IMR-90 (cell line): ENCODE measurements at regions not wholly inside any gene's neighbourhood (a gene's known extent, or its start where the extent isn't known, plus 50 kb on each side); places are given as distances from the start of the nearest gene placed in this dataset.

Source experiments
- ATAC-seq: fragments of 200-7000 bp; cut with Tn5 transposase; 2 replicates; pipeline ENCODE4 v1.9.1; 2020; ENCODE audit warnings: low read depth, mild to moderate bottlenecking, moderate library complexity
- BruUV-seq: library from RNA; stranded (reverse); fragments of 400-500 nt; replicated peaks from 2 replicates; lab custom pipeline; 2021; lab: Mats Ljungman, UMichigan
- CTCF ChIA-PET: fragments of 300-600 bp; formaldehyde crosslinking; extraction: SDS; loops from one replicate; lab custom pipeline; 2021; ENCODE audit warnings: antibody characterized with exemption; lab: Yijun Ruan, JAX
- POLR2A ChIA-PET: fragments of 300-600 bp; sonication (Branson Sonifier 250); formaldehyde crosslinking; loops from one replicate; lab custom pipeline; 2022; ENCODE audit warnings: antibody characterized with exemption; ENCODE audit not compliant: unreplicated experiment; lab: Charles Lee
- DNase-seq: peaks from one replicate; pipeline ENCODE4 v3.0.0; 2013
- H2AFZ ChIP-seq: replicated peaks from 2 replicates; pipeline ENCODE3; 2013; ENCODE audit warnings: low read length, mild to moderate bottlenecking; ENCODE audit not compliant: poor library complexity
- H2AK5ac ChIP-seq: 2 replicates; pipeline ENCODE4 v1.6.1; 2013; ENCODE audit warnings: low read depth, low read length, inconsistent platforms
- H2AK9ac ChIP-seq: replicated peaks from 2 replicates; pipeline ENCODE3; 2013; ENCODE audit warnings: mild to moderate bottlenecking, low read depth, low read length, moderate library complexity; ENCODE audit not compliant: poor library complexity
- H2BK120ac ChIP-seq: 2 replicates; pipeline ENCODE4 v1.6.1; 2013; ENCODE audit warnings: low read depth, low read length, inconsistent platforms
- H2BK15ac ChIP-seq: 3 replicates; pipeline ENCODE4 v1.6.1; 2013; ENCODE audit warnings: low read depth, low read length, inconsistent platforms
- H2BK20ac ChIP-seq: 2 replicates; pipeline ENCODE4 v1.6.1; 2013; ENCODE audit warnings: low read depth, mild to moderate bottlenecking, inconsistent platforms, low read length, moderate library complexity
- H2BK5ac ChIP-seq: 2 replicates; pipeline ENCODE4 v1.6.1; 2013; ENCODE audit warnings: mild to moderate bottlenecking, low read depth, low read length, inconsistent platforms; ENCODE audit not compliant: poor library complexity, severe bottlenecking
- H3K14ac ChIP-seq: replicated peaks from 2 replicates; pipeline ENCODE4 v1.6.1; 2013; ENCODE audit warnings: low read depth, low read length, inconsistent platforms
- H3K18ac ChIP-seq: 2 replicates; pipeline ENCODE4 v1.6.1; 2013; ENCODE audit warnings: low read depth, low read length, control low read depth
- H3K23ac ChIP-seq: 2 replicates; pipeline ENCODE4 v1.6.1; 2013; ENCODE audit warnings: low read depth, low read length, inconsistent platforms
- H3K27ac ChIP-seq: 2 replicates; pipeline ENCODE4 v1.5.1; 2013; ENCODE audit warnings: mild to moderate bottlenecking, control low read depth, low read length; ENCODE audit not compliant: insufficient read depth
- H3K27me3 ChIP-seq: 2 replicates; pipeline ENCODE4 v1.6.1; 2013; ENCODE audit warnings: low read length; ENCODE audit not compliant: control insufficient read depth, insufficient read depth
- H3K36me3 ChIP-seq: 2 replicates; pipeline ENCODE4 v1.6.1; 2013; ENCODE audit warnings: low read length, mixed read lengths; ENCODE audit not compliant: control insufficient read depth, insufficient read depth
- H3K4ac ChIP-seq: 2 replicates; pipeline ENCODE4 v1.6.1; 2013; ENCODE audit warnings: low read depth, low read length, inconsistent platforms
- H3K4me1 ChIP-seq: 2 replicates; pipeline ENCODE4 v1.6.1; 2013; ENCODE audit warnings: low read length, mixed read lengths; ENCODE audit not compliant: control insufficient read depth, insufficient read depth
- H3K4me2 ChIP-seq: 2 replicates; pipeline ENCODE4 v1.6.1; 2013; ENCODE audit warnings: low read depth, mild to moderate bottlenecking, control low read depth, low read length, moderate library complexity
- H3K4me3 ChIP-seq: 2 replicates; pipeline ENCODE4 v1.5.1; 2013; ENCODE audit warnings: low read depth, mild to moderate bottlenecking, control low read depth, low read length, moderate library complexity; ENCODE audit not compliant: insufficient read depth
- H3K56ac ChIP-seq: 2 replicates; pipeline ENCODE4 v1.6.1; 2013; ENCODE audit warnings: low read length, inconsistent platforms; ENCODE audit not compliant: insufficient read depth; ENCODE audit errors: extremely low read depth
- H3K79me1 ChIP-seq, 2 experiments: 2 replicates each; pipeline ENCODE4 v1.6.1; 2013; ENCODE audit warnings: low read length in 2 of 2, inconsistent platforms in 1 of 2, low read depth in 1 of 2
- H3K9ac ChIP-seq: 2 replicates; pipeline ENCODE4 v1.6.1; 2013; ENCODE audit warnings: low read depth, low read length, control low read depth
- H3K9me1 ChIP-seq: 2 replicates; pipeline ENCODE4 v1.6.1; 2013; ENCODE audit warnings: low read length, inconsistent platforms; ENCODE audit not compliant: insufficient read depth
- H3K9me3 ChIP-seq: 2 replicates; pipeline ENCODE4 v1.6.1; 2013; ENCODE audit warnings: low read length; ENCODE audit not compliant: control insufficient read depth, insufficient read depth
- H4K20me1 ChIP-seq: 2 replicates; pipeline ENCODE4 v1.6.1; 2013; ENCODE audit warnings: low read length, inconsistent platforms; ENCODE audit not compliant: insufficient read depth
- H4K5ac ChIP-seq: 2 replicates; pipeline ENCODE4 v1.6.1; 2013; ENCODE audit warnings: mild to moderate bottlenecking, low read depth, low read length, control low read depth
- H4K8ac ChIP-seq, 2 experiments: 2 replicates each; pipeline ENCODE4 v1.6.1; 2013; ENCODE audit warnings: low read depth in 2 of 2, low read length in 2 of 2, control low read depth in 1 of 2, inconsistent platforms in 1 of 2
- H4K91ac ChIP-seq: 2 replicates; pipeline ENCODE4 v1.6.1; 2013; ENCODE audit warnings: low read depth, low read length, inconsistent platforms; ENCODE audit not compliant: insufficient read depth
- MAZ ChIP-seq: IDR thresholded peaks from 2 replicates; pipeline ENCODE4 v1.6.1; 2012; ENCODE audit warnings: low read depth, mild to moderate bottlenecking, low read length, improper control_type of control experiment, moderate library complexity, borderline replicate concordance
- POLR2A ChIP-seq: IDR thresholded peaks from 2 replicates; pipeline ENCODE4 v1.6.1; 2012; ENCODE audit warnings: mild to moderate bottlenecking, low read depth, low read length
- RCOR1 ChIP-seq: IDR thresholded peaks from 2 replicates; pipeline ENCODE4 v1.6.1; 2012; ENCODE audit warnings: mild to moderate bottlenecking, low read length, improper control_type of control experiment; ENCODE audit not compliant: insufficient replicate concordance
- WGBS, 2 experiments: methylation state at CpG; one replicate each; pipeline versions ENCODE4 v1.1.5 to v1.1.7; 2013; ENCODE audit warnings: missing lambda C conversion rate in 2 of 2; ENCODE audit not compliant: insufficient read length in 1 of 2; ENCODE audit errors: extremely low coverage in 2 of 2; 5-methylcytosine and 5-hydroxymethylcytosine counted together
- dilution Hi-C: fragments of 300-500 bp; cut with HindIII; formaldehyde crosslinking; loops from one replicate; pipeline ENCODE4 v1.14.3; 2018; ENCODE audit warnings: low sequenced_read_pairs; ENCODE audit not compliant: unreplicated experiment
- in situ Hi-C: fragments of 300-500 bp; cut with MboI; formaldehyde crosslinking; loops from 3 replicates; pipeline ENCODE4 v1.14.3; 2019; ENCODE audit warnings: low sequenced_read_pairs, inconsistent platforms, mixed read lengths
- intact Hi-C: fragments of 100-400 bp; cut with micrococcal nuclease; formaldehyde crosslinking; loops from 2 replicates; pipeline ENCODE4 v1.10.0; 2022

DNA sequence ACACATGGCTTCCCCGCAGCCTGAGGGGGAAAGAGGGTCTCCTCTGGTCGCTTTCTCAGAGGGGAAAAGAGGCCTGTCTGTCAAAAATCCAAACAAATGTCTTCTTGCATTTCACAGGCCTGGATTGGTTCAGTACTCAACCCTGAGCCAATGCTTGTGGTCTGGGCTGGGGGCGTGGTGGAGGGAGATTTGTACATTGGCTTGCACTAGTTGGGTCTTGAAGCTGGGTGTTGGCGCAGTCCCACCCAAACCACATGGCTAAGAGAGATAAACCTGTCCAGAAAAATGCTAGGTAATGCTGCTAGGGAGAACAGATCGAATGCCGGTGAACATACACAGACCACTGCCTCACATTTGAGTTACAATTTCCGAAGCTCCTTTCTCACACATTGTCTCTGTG lies 461.6 kb downstream of the MED13L start:
- ATAC-seq (no peak), DNase-seq (no peak)
- POLR2A ChIA-PET = no interaction called here
- Histone ChIP-seq H3K4me3 (no peak overlapping the region), H4K5ac (no peak overlapping the region), H4K91ac (no peak overlapping the region), H3K27me3 (no peaks in the 10 kb centered on the region), H3K27ac (no peak overlapping the region), H3K4ac (no peak overlapping the region), H4K20me1 (no peaks in the 10 kb centered on the region), H3K4me1 (no peaks in the 10 kb centered on the region), H2AK9ac (no peak overlapping the region), H3K9me1 (no peaks in the 10 kb centered on the region), H3K14ac (no peak overlapping the region), H3K18ac (no peak overlapping the region), H3K23ac (no peak overlapping the region), H2BK20ac (no peak overlapping the region), H3K56ac (no peak overlapping the region), H3K4me2 (no peak overlapping the region), H4K8ac (no peak overlapping the region), H3K9me3 (no peaks in the 10 kb centered on the region), H2BK15ac (no peak overlapping the region), H3K79me1 (no peaks in the 10 kb centered on the region), H2BK5ac (no peak overlapping the region), H3K36me3 (no peaks in the 10 kb centered on the region), H2AFZ (no peak overlapping the region), H3K9ac (no peak overlapping the region), H2BK120ac (no peak overlapping the region), H2AK5ac (no peak overlapping the region)
- no TSS peak for BruUV-seq
- no peak for TF ChIP-seq POLR2A
- TF ChIP-seq RCOR1 = no peak
- TF ChIP-seq MAZ = no peak
- intact Hi-C loops (no loop called here), in situ Hi-C loops (no loop called here), dilution Hi-C loops (no loop called here)
- WGBS, 2 experiments = 81% methylated on average over 2 of the region's 7 CpGs; no CpG with 5 or more reads in 1 of the 2 experiments
- CTCF ChIA-PET = no interaction called here
